SK-N-MC (cell line): ENCODE measurements at regions not wholly inside any gene's neighbourhood (a gene's known extent, or its start where the extent isn't known, plus 50 kb on each side); places are given as distances from the start of the nearest gene placed in this dataset.

ENCODE experiments used
- EZH2 ChIP-seq: fragments of 200-600 bp; sonication (generic); IDR thresholded peaks from one replicate; pipeline ENCODE4 v1.6.1; 2017; ENCODE audit warnings: antibody characterized with exemption
- POLR2AphosphoS5 ChIP-seq: IDR thresholded peaks from 2 replicates; pipeline ENCODE4 v1.6.1; 2012; ENCODE audit warnings: mild to moderate bottlenecking, low read depth, low read length, borderline replicate concordance

GRCh38 chr1:30609999-30610345 lies 113.4 kb downstream of the MATN1 start:
- TF ChIP-seq EZH2 (no peak), POLR2AphosphoS5 (no peak)
